CD14-positive monocyte (primary cell): ENCODE measurements at regions not wholly inside any gene's neighbourhood (a gene's known extent, or its start where the extent isn't known, plus 50 kb on each side); places are given as distances from the start of the nearest gene placed in this dataset.

Experiments
- DNase-seq, 3 donors: peaks; one replicate each; pipeline ENCODE4 v3.0.0-alpha.2; 2011 to 2022
- H2AFZ ChIP-seq: 2 replicates; pipeline ENCODE4 v1.6.0; 2012; ENCODE audit warnings: mild to moderate bottlenecking, low read depth, low read length, inconsistent platforms; ENCODE audit not compliant: insufficient read depth, poor library complexity, severe bottlenecking
- H3K27ac ChIP-seq, 2 donors: 1 replicate in 1 of 2; 2 replicates in 1 of 2; pipeline ENCODE4 v1.5.1; 2012 to 2013; ENCODE audit warnings: low read length in 2 of 2, control low read depth in 1 of 2, inconsistent platforms in 1 of 2, low read depth in 1 of 2, mild to moderate bottlenecking in 1 of 2
- H3K27me3 ChIP-seq, 2 donors: one replicate each; pipeline versions ENCODE4 v1.6.0 to v1.6.1; 2011 to 2013; ENCODE audit warnings: low read length in 2 of 2; ENCODE audit not compliant: control insufficient read depth in 2 of 2, insufficient read depth in 2 of 2
- H3K36me3 ChIP-seq, 2 donors: replicated peaks in 1 of 2; 1 replicate in 1 of 2; 2 replicates in 1 of 2; pipeline versions ENCODE4 v1.5.1 to v1.6.1; 2012 to 2013; ENCODE audit warnings: low read length in 2 of 2, control low read depth in 1 of 2, inconsistent platforms in 1 of 2, mild to moderate bottlenecking in 1 of 2; ENCODE audit not compliant: insufficient read depth in 2 of 2, control insufficient read depth in 1 of 2
- H3K4me1 ChIP-seq, 2 donors: 1 replicate in 1 of 2; 2 replicates in 1 of 2; pipeline versions ENCODE4 v1.5.1 to v1.6.1; 2012 to 2013; ENCODE audit warnings: low read length in 2 of 2, control low read depth in 1 of 2, inconsistent platforms in 1 of 2, mild to moderate bottlenecking in 1 of 2, moderate library complexity in 1 of 2; ENCODE audit not compliant: insufficient read depth in 2 of 2, control insufficient read depth in 1 of 2
- H3K4me2 ChIP-seq: replicated peaks from 2 replicates; pipeline ENCODE3; 2012; ENCODE audit warnings: low read length, moderate library complexity, mild to moderate bottlenecking; ENCODE audit not compliant: poor library complexity, severe bottlenecking; ENCODE audit errors: extremely low read depth
- H3K4me3 ChIP-seq, 3 experiments: fragments of 200-600 bp in 1 of 3; sonication (generic) in 1 of 3; replicated peaks in 1 of 3; 1 replicate in 2 of 3; 2 replicates in 1 of 3; pipeline ENCODE4 v1.5.1; 2011 to 2013; ENCODE audit warnings: low read length in 3 of 3, mild to moderate bottlenecking in 3 of 3, control low read depth in 2 of 3, low read depth in 2 of 3, inconsistent platforms in 1 of 3, moderate library complexity in 1 of 3
- H3K79me2 ChIP-seq: 2 replicates; pipeline ENCODE4 v1.6.0; 2012; ENCODE audit warnings: mild to moderate bottlenecking, control low read depth, inconsistent platforms, low read length, moderate library complexity; ENCODE audit not compliant: insufficient read depth
- H3K9ac ChIP-seq: 2 replicates; pipeline ENCODE4 v1.6.0; 2017; ENCODE audit warnings: low read length, mild to moderate bottlenecking; ENCODE audit not compliant: insufficient read depth, poor library complexity, severe bottlenecking
- H3K9me3 ChIP-seq, 2 donors: replicated peaks in 1 of 2; 1 replicate in 1 of 2; 2 replicates in 1 of 2; pipeline versions ENCODE4 v1.5.1 to v1.6.1; 2012 to 2013; ENCODE audit warnings: low read length in 2 of 2, control low read depth in 1 of 2; ENCODE audit not compliant: control insufficient read depth in 1 of 2, insufficient read depth in 1 of 2
- H4K20me1 ChIP-seq: 2 replicates; pipeline ENCODE4 v1.6.0; 2012; ENCODE audit warnings: mild to moderate bottlenecking, low read length, control low read depth, moderate library complexity; ENCODE audit not compliant: insufficient read depth
- H3K27ac Mint-ChIP-seq, 7 donors: one replicate each; pipeline ENCODE4 v1.8.0; 2020; ENCODE audit warnings: mild to moderate bottlenecking in 7 of 7, mixed read lengths in 7 of 7, moderate library complexity in 6 of 7, inconsistent platforms in 2 of 7
- H3K27me3 Mint-ChIP-seq, 3 donors: one replicate each; pipeline ENCODE4 v1.8.0; 2021 to 2022; ENCODE audit warnings: low read depth in 3 of 3, mild to moderate bottlenecking in 3 of 3, mixed read lengths in 3 of 3, moderate library complexity in 3 of 3, inconsistent platforms in 1 of 3
- H3K36me3 Mint-ChIP-seq, 2 donors: one replicate each; pipeline ENCODE4 v1.8.0; 2020; ENCODE audit warnings: mixed read lengths in 2 of 2, inconsistent platforms in 1 of 2, mild to moderate bottlenecking in 1 of 2
- H3K4me1 Mint-ChIP-seq: one replicate; pipeline ENCODE4 v1.8.0; 2020; ENCODE audit warnings: mild to moderate bottlenecking, mixed read lengths
- H3K4me3 Mint-ChIP-seq, 2 donors: one replicate each; pipeline ENCODE4 v1.8.0; 2020; ENCODE audit warnings: mild to moderate bottlenecking in 2 of 2, mixed read lengths in 2 of 2, moderate library complexity in 1 of 2
- H3K9me3 Mint-ChIP-seq, 7 donors: one replicate each; pipeline ENCODE4 v1.8.0; 2020 to 2022; ENCODE audit warnings: mixed read lengths in 7 of 7, mild to moderate bottlenecking in 6 of 7, moderate library complexity in 6 of 7, inconsistent platforms in 2 of 7
- CTCF ChIP-seq: fragments of 200-600 bp; IDR thresholded peaks from one replicate; pipeline ENCODE4 v1.8.0; 2022; ENCODE audit warnings: antibody characterized with exemption, mild to moderate bottlenecking
- WGBS: methylation state at CpG from one replicate; pipeline ENCODE4 v1.1.5; 2013; ENCODE audit warnings: missing lambda C conversion rate; ENCODE audit not compliant: insufficient coverage; 5-methylcytosine and 5-hydroxymethylcytosine counted together
- intact Hi-C, 2 donors: fragments of 100-400 bp; cut with micrococcal nuclease; formaldehyde crosslinking; loops; one replicate each; pipeline versions ENCODE4 v1.15.0 to v1.15.1; 2023

GRCh38 chr4:189131118-189131517 is 809.6 kb upstream of the FRG1 start:
- Histone ChIP-seq H2AFZ (no peak overlapping the region), H3K4me3 (no peak overlapping the region), H3K4me1 (no peaks in the 10 kb centered on the region), H4K20me1 (no peaks in the 10 kb centered on the region), H3K27ac (no peak overlapping the region), H3K9me3 (no peaks in the 10 kb centered on the region), H3K9ac (no peak overlapping the region), H3K36me3 (no peaks in the 10 kb centered on the region), H3K79me2 (no peaks in the 10 kb centered on the region), H3K27me3 (no peaks in the 10 kb centered on the region), H3K4me2 (no peak overlapping the region)
- no peaks in the 10 kb centered on the region for H3K4me1 Mint-ChIP-seq
- H3K9me3 Mint-ChIP-seq, result peaks cover 0 to 6% (median 0%) of the 10 kb centered on the region in 7 donors
- no peaks in the 10 kb centered on the region for H3K36me3 Mint-ChIP-seq
- H3K4me3 Mint-ChIP-seq, result no peak overlapping the region
- H3K27ac Mint-ChIP-seq, result no peak overlapping the region
- peaks cover 0 to 4% (median 0%) of the 10 kb centered on the region in 3 donors for H3K27me3 Mint-ChIP-seq
- no peak for DNase-seq
- WGBS, result 92% methylated on average over 1 of the region's 4 CpGs
- no peak for TF ChIP-seq CTCF
- intact Hi-C loops, result no loop called here

- H3K9me3 Mint-ChIP-seq, result peaks cover 0 to 6% (median 3%) of the 10 kb centered on the region in 7 donors
- Histone ChIP-seq H3K9me3 (peaks cover 0 to 4% of the 10 kb centered on the region in 2 donors), H3K27me3 (no peaks in the 10 kb centered on the region), H3K36me3 (no peaks in the 10 kb centered on the region), H3K4me2 (no peak overlapping the region), H3K4me1 (no peaks in the 10 kb centered on the region), H3K9ac (no peak overlapping the region), H3K4me3 (no peak overlapping the region), H3K79me2 (no peaks in the 10 kb centered on the region), H3K27ac (no peak overlapping the region), H4K20me1 (no peaks in the 10 kb centered on the region), H2AFZ (no peak overlapping the region)
- no peak overlapping the region for H3K27ac Mint-ChIP-seq
- intact Hi-C loops, result no loop called here
- no peaks in the 10 kb centered on the region for H3K4me1 Mint-ChIP-seq
- H3K4me3 Mint-ChIP-seq, result no peak overlapping the region
- TF ChIP-seq CTCF, result no peak
- no peaks in the 10 kb centered on the region for H3K36me3 Mint-ChIP-seq
- DNase-seq, result no peak
- H3K27me3 Mint-ChIP-seq, result no peaks in the 10 kb centered on the region
- whole genome bisulfite sequencing, result 100% methylated on average over 1 of the region's 4 CpGs
Measured at GRCh38 chr4:189136462-189136861, 804.2 kb upstream of the FRG1 start.
